ENCODE measurements at regions not wholly inside any gene's neighbourhood (a gene's known extent, or its start where the extent isn't known, plus 50 kb on each side); places are given as distances from the start of the nearest gene placed in this dataset.

DNA sequence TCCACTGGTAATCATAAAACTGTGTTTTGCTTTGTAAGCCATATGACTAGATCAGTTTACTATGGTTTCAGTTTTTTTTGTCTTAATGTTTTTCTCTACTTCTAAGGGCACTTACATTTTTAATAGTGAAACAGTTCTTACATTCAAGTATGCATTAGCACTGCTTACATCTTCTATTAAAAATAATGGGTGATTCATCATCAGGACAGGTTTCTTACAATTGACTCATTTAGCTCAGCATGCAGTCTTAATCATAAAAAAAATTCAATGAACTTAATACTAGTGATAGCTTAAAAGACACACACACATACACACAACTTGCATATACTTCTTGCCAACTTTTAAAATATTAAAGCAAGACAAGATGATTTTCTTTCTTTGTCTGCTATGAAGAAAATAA, 845.7 kb upstream of the USP15 start:
- Histone ChIP-seq H3K9me3 (ENCODE audit: insufficient read depth, low read length) (no peaks in the 10 kb centered on the region), H3K4me2 (ENCODE audit: low read length) (no peak overlapping the region), H3K9ac (ENCODE audit: low read length) (no peak overlapping the region), H3K36me3 (replicated peaks; ENCODE audit: low read depth, low read length) (no peaks in the 10 kb centered on the region), H3K4me3 (ENCODE audit: low read length) (no peak overlapping the region), H3K79me2 (ENCODE audit: low read length) (no peaks in the 10 kb centered on the region), H3K4me1 (ENCODE audit: low read length) (no peaks in the 10 kb centered on the region), H3K27me3 (ENCODE audit: low read depth, low read length) (no peaks in the 10 kb centered on the region), H4K20me1 (ENCODE audit: insufficient read depth, low read length) (no peaks in the 10 kb centered on the region), H2AFZ (ENCODE audit: low read depth, low read length) (no peak overlapping the region), H3K27ac (ENCODE audit: low read length) (no peak overlapping the region)
- TF ChIP-seq CTCF (IDR thresholded peaks at IDR 0.05; ENCODE audit: low read depth, low read length) (no peak), EZH2phosphoT487 (IDR thresholded peaks at IDR 0.05; ENCODE audit: low read depth) (no peak)

DNA sequence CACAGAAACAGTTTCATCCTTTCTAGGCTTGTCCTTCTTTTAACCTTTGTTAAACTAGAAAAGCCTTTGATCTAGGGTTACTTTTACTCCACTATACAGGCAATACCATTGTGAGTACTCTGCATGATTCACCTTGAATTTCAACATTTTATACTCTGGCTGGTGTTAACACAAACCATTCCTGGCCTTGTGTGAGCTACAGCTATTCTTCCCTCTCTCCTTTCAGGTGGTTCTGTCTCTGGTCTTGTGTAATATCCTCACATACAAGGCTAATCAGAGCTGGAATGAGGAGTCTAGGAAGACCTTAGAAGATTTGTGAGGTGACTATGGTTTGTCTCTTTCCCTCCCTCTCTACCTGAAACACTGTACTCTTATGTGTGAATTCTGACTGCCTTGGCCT, 837.4 kb upstream of the USP15 start:
- TF ChIP-seq CTCF (IDR thresholded peaks at IDR 0.05; ENCODE audit: low read depth, low read length), result no peak
- TF ChIP-seq EZH2phosphoT487 (IDR thresholded peaks at IDR 0.05; ENCODE audit: low read depth), result no peak
- no peaks in the 10 kb centered on the region for H3K27me3 ChIP-seq (ENCODE audit: low read depth, low read length)
- H2AFZ ChIP-seq (ENCODE audit: low read depth, low read length), result no peak overlapping the region
- H3K4me2 ChIP-seq (ENCODE audit: low read length), result no peak overlapping the region
- no peaks in the 10 kb centered on the region for H4K20me1 ChIP-seq (ENCODE audit: insufficient read depth, low read length)
- no peak overlapping the region for H3K27ac ChIP-seq (ENCODE audit: low read length)
- no peaks in the 10 kb centered on the region for H3K4me1 ChIP-seq (ENCODE audit: low read length)
- H3K79me2 ChIP-seq (ENCODE audit: low read length), result no peaks in the 10 kb centered on the region
- no peaks in the 10 kb centered on the region for H3K9me3 ChIP-seq (ENCODE audit: insufficient read depth, low read length)
- H3K36me3 ChIP-seq (replicated peaks; ENCODE audit: low read depth, low read length), result no peaks in the 10 kb centered on the region
- H3K9ac ChIP-seq (ENCODE audit: low read length), result no peak overlapping the region
- H3K4me3 ChIP-seq (ENCODE audit: low read length), result no peak overlapping the region

- Histone ChIP-seq H3K79me2 (ENCODE audit: low read length) (no peaks in the 10 kb centered on the region), H2AFZ (ENCODE audit: low read depth, low read length) (no peak overlapping the region), H3K36me3 (replicated peaks; ENCODE audit: low read depth, low read length) (no peaks in the 10 kb centered on the region), H3K4me2 (ENCODE audit: low read length) (no peak overlapping the region), H3K27me3 (ENCODE audit: low read depth, low read length) (no peaks in the 10 kb centered on the region), H3K4me3 (ENCODE audit: low read length) (no peak overlapping the region), H3K4me1 (ENCODE audit: low read length) (no peaks in the 10 kb centered on the region), H3K9ac (ENCODE audit: low read length) (no peak overlapping the region), H3K9me3 (ENCODE audit: insufficient read depth, low read length) (no peaks in the 10 kb centered on the region), H3K27ac (ENCODE audit: low read length) (no peak overlapping the region), H4K20me1 (ENCODE audit: insufficient read depth, low read length) (no peaks in the 10 kb centered on the region)
- TF ChIP-seq CTCF (IDR thresholded peaks at IDR 0.05; ENCODE audit: low read depth, low read length), result no peak
- no peak for TF ChIP-seq EZH2phosphoT487 (IDR thresholded peaks at IDR 0.05; ENCODE audit: low read depth)
Measured at GRCh38 chr12:61452076-61452475, 808.1 kb upstream of the USP15 start.

GRCh38 chr12:61487728-61488127, 772.5 kb upstream of the USP15 start:
- H2AFZ ChIP-seq (ENCODE audit: low read depth, low read length), result no peak overlapping the region; the same call in 1 of the 2 replicates
- no peak overlapping the region for H3K27ac ChIP-seq (ENCODE audit: low read length)
- no peaks in the 10 kb centered on the region for H3K9me3 ChIP-seq (ENCODE audit: insufficient read depth, low read length)
- no peak overlapping the region for H3K4me3 ChIP-seq (ENCODE audit: low read length)
- peaks cover 16% of the 10 kb centered on the region for H3K4me1 ChIP-seq (ENCODE audit: low read length)
- no peaks in the 10 kb centered on the region for H3K27me3 ChIP-seq (ENCODE audit: low read depth, low read length)
- peak overlapping the region; percentile 40; the same call in 1 of the 2 replicates for H3K4me2 ChIP-seq (ENCODE audit: low read length)
- no peaks in the 10 kb centered on the region for H3K79me2 ChIP-seq (ENCODE audit: low read length)
- no peaks in the 10 kb centered on the region for H3K36me3 ChIP-seq (replicated peaks; ENCODE audit: low read depth, low read length)
- no peaks in the 10 kb centered on the region for H4K20me1 ChIP-seq (ENCODE audit: insufficient read depth, low read length)
- H3K9ac ChIP-seq (ENCODE audit: low read length), result no peak overlapping the region
- TF ChIP-seq EZH2phosphoT487 (IDR thresholded peaks at IDR 0.05; ENCODE audit: low read depth) (no peak), CTCF (IDR thresholded peaks at IDR 0.05; ENCODE audit: low read depth, low read length) (peak; percentile 64)

All from OCI-LY3 (cell line).